Nephron (organoid): ENCODE measurements at regions not wholly inside any gene's neighbourhood (a gene's known extent, or its start where the extent isn't known, plus 50 kb on each side); places are given as distances from the start of the nearest gene placed in this dataset.
A peak's percentile ranks its signal among the peaks of the same experiment; 100 is the strongest.

ENCODE experiments used
- H3K27ac Mint-ChIP-seq, 3 experiments: 2 replicates each; pipeline ENCODE4 v1.8.0; 2020; ENCODE audit warnings: mixed read lengths in 3 of 3, mild to moderate bottlenecking in 2 of 3, moderate library complexity in 1 of 3
- H3K27me3 Mint-ChIP-seq: 2 replicates; pipeline ENCODE4 v1.8.0; 2021; ENCODE audit warnings: low read depth, mild to moderate bottlenecking, moderate library complexity, mixed read lengths
- H3K36me3 Mint-ChIP-seq: 2 replicates; pipeline ENCODE4 v1.8.0; 2020; ENCODE audit warnings: low read depth, mixed read lengths
- H3K4me1 Mint-ChIP-seq: 2 replicates; pipeline ENCODE4 v1.8.0; 2020; ENCODE audit warnings: mixed read lengths
- H3K4me3 Mint-ChIP-seq, 3 experiments: 2 replicates each; pipeline ENCODE4 v1.8.0; 2020; ENCODE audit warnings: mild to moderate bottlenecking in 3 of 3, mixed read lengths in 3 of 3, moderate library complexity in 2 of 3
- H3K9me3 Mint-ChIP-seq: 2 replicates; pipeline ENCODE4 v1.8.0; 2020; ENCODE audit warnings: mixed read lengths
- CTCF ChIP-seq, 3 experiments: fragments of 200-600 bp; sonication (generic); IDR thresholded peaks; one replicate each; pipeline ENCODE4 v1.5.0; 2021; ENCODE audit warnings: antibody characterized with exemption in 3 of 3; ENCODE audit not compliant: unreplicated experiment in 3 of 3

DNA sequence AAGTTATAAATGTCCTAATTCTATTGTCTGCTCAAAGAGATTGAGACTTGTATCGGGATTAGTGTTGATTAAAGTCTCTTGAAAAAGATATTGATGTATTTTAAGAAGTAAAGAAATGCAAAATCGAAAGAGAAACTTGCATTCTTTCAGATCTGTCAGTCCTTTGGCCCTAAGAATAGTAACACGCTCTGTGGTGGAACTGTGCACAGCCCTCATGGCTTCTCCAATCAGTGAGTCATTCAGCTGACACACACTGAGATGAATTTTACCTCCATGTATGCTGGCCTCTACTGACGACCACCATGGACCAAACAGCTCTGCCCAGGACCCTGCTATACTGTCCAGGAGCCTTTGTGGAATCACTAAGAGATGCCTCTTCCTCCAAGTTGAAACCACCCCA lies 232.4 kb downstream of the ESM1 start:
- H3K36me3 Mint-ChIP-seq: no peaks in the 10 kb centered on the region
- TF ChIP-seq CTCF (IDR thresholded peaks at IDR 0.05; ENCODE audit: unreplicated experiment in 3 of 3): no peak
- H3K4me3 Mint-ChIP-seq: no peak overlapping the region
- H3K27ac Mint-ChIP-seq: no peak overlapping the region
- H3K4me1 Mint-ChIP-seq: no peaks in the 10 kb centered on the region
- H3K9me3 Mint-ChIP-seq: no peaks in the 10 kb centered on the region
- no peaks in the 10 kb centered on the region for H3K27me3 Mint-ChIP-seq

GRCh38 chr5:54748527-54748926 lies 231.0 kb downstream of the SNX18 start:
- TF ChIP-seq CTCF (IDR thresholded peaks at IDR 0.05; ENCODE audit: unreplicated experiment in 3 of 3): no peak
- no peak overlapping the region for H3K27ac Mint-ChIP-seq
- H3K4me3 Mint-ChIP-seq: no peak overlapping the region
- no peaks in the 10 kb centered on the region for H3K9me3 Mint-ChIP-seq
- H3K36me3 Mint-ChIP-seq: no peaks in the 10 kb centered on the region
- H3K4me1 Mint-ChIP-seq: peaks cover 9% of the 10 kb centered on the region
- no peaks in the 10 kb centered on the region for H3K27me3 Mint-ChIP-seq

DNA sequence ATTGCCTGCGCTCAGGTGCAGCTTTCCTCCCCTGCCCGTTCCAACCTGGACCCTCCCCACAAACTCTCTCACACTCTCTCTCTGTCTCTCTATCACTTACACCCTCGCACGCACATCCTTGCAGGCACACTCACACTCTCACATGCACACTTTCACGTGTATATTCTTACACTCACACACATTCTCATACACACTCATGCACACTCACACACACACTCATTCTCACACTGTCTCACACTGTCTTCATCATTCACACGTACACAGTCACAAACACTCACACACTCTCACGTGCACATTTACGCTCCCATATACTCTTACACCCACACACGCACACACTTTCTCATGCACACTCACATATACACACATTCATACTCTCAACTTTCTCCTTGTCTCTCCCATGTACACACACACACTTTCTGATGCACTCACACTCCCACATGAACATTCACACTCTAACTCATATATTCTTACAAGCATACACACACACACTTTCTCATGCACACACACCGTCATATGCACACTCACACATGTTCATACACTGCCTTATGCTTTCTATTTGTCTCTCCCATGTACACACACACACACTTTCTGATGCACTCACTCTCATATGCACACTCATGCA lies 229.3 kb downstream of the SNX18 start:
- no peaks in the 10 kb centered on the region for H3K36me3 Mint-ChIP-seq
- H3K27me3 Mint-ChIP-seq: no peaks in the 10 kb centered on the region
- H3K4me1 Mint-ChIP-seq: peaks cover 9% of the 10 kb centered on the region
- H3K4me3 Mint-ChIP-seq: no peak overlapping the region
- no peaks in the 10 kb centered on the region for H3K9me3 Mint-ChIP-seq
- no peak for TF ChIP-seq CTCF (IDR thresholded peaks at IDR 0.05; ENCODE audit: unreplicated experiment in 3 of 3)
- no peak overlapping the region for H3K27ac Mint-ChIP-seq

GRCh38 chr5:54746346-54746745 lies 228.8 kb downstream of the SNX18 start:
- Mint-ChIP-seq H3K4me1 (peaks cover 9% of the 10 kb centered on the region), H3K4me3 (no peak overlapping the region), H3K27ac (no peak overlapping the region), H3K27me3 (no peaks in the 10 kb centered on the region), H3K9me3 (no peaks in the 10 kb centered on the region), H3K36me3 (no peaks in the 10 kb centered on the region)
- TF ChIP-seq CTCF (IDR thresholded peaks at IDR 0.05; ENCODE audit: unreplicated experiment in 3 of 3): no peak

DNA sequence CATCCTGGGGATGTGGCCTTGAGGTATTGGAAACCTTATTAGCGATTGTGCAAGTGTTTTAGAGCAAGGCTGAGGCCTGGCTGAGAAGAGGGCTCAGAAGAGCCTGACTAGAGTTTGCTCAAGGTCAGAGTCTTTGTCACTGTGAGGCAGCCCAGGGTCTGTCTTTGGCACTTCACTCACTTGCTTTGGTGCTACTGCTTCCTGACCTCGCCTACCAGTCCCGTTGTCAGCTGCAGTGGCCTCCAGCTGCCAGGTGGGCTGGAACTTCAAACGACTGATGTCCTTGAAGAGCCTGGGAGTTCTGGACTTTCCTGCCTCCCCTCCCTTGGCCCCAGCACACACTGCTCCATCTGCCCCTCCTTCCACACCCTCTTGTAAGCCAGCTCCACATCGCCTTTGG lies 228.0 kb downstream of the SNX18 start:
- H3K27ac Mint-ChIP-seq: peak overlapping the region in 1 of 3 experiments; percentile 23
- no peak overlapping the region for H3K4me3 Mint-ChIP-seq
- no peaks in the 10 kb centered on the region for H3K36me3 Mint-ChIP-seq
- H3K27me3 Mint-ChIP-seq: no peaks in the 10 kb centered on the region
- TF ChIP-seq CTCF (IDR thresholded peaks at IDR 0.05; ENCODE audit: unreplicated experiment in 3 of 3): no peak
- no peaks in the 10 kb centered on the region for H3K9me3 Mint-ChIP-seq
- H3K4me1 Mint-ChIP-seq: peaks cover 9% of the 10 kb centered on the region

DNA sequence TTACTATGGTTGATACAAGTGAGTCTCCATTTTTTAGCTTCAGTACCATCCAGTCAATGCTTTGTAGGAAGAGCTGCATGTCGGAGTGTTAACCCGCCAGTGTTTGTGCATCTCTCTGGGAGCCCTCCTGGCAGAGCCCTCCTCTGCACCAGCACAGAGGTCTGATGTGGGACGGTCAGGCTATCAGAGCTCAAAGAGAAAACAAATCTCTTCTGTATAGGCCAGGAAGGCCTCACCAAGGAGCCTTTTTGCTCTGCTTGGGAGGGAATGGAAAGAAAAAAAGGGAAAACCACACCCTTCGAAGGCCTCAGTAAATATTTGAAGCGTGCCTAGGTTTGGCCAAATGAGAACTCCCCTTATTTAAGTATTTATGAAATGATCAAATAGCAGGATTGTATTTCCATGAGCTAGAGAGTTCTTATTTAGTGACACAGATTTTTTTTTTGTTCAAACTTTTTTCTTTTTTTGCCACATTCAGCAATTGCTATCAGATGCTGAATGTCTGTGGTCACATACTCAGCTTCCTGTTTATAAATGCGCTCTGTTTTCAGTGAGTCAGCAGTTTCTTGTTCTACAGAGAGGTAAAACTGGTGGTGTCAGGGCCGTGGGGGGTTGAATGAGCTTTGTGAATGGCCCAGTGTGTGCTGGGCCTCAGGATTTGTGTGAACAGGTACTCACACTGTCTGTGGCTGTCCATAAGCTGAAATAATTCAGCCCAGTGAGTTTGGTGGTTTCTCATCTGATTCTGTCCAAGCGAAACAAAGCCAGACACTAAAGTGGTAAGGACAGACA lies 226.6 kb downstream of the SNX18 start:
- H3K4me1 Mint-ChIP-seq: peaks cover 9% of the 10 kb centered on the region
- no peak for TF ChIP-seq CTCF (IDR thresholded peaks at IDR 0.05; ENCODE audit: unreplicated experiment in 3 of 3)
- no peak overlapping the region for H3K4me3 Mint-ChIP-seq
- H3K9me3 Mint-ChIP-seq: no peaks in the 10 kb centered on the region
- no peaks in the 10 kb centered on the region for H3K36me3 Mint-ChIP-seq
- H3K27ac Mint-ChIP-seq: peak overlapping the region; percentile 78 to 90 (median 85)
- H3K27me3 Mint-ChIP-seq: no peaks in the 10 kb centered on the region
